AG04450 (cell line): ENCODE measurements at regions not wholly inside any gene's neighbourhood (a gene's known extent, or its start where the extent isn't known, plus 50 kb on each side); places are given as distances from the start of the nearest gene placed in this dataset.

ENCODE experiments used
- CTCF ChIA-PET: fragments of 300-600, 350-600 bp; formaldehyde crosslinking; extraction: SDS; loops from one replicate; lab custom pipeline; 2022; ENCODE audit warnings: antibody characterized with exemption, inconsistent platforms; lab: Charles Lee
- POLR2A ChIA-PET: fragments of 350-600 bp; formaldehyde crosslinking; extraction: SDS; loops from one replicate; lab custom pipeline; 2021; ENCODE audit warnings: antibody characterized with exemption, inconsistent platforms; lab: Yijun Ruan, JAX
- DNase-seq: peaks from one replicate; pipeline ENCODE4 v3.0.0-alpha.2; 2011; ENCODE audit warnings: low read depth, low spot score
- H3K27ac ChIP-seq: one replicate; pipeline ENCODE4 v1.5.1; 2012; ENCODE audit warnings: low read depth, low read length, control low read depth
- H3K27me3 ChIP-seq: one replicate; pipeline ENCODE4 v1.6.0; 2012; ENCODE audit warnings: low read length; ENCODE audit not compliant: control insufficient read depth, insufficient read depth
- H3K4me3 ChIP-seq: 2 replicates; pipeline ENCODE4 v1.5.1; 2011; ENCODE audit warnings: mild to moderate bottlenecking, low read depth, low read length, control low read depth
- H3K9me3 ChIP-seq: 2 replicates; pipeline ENCODE4 v1.5.1; 2012; ENCODE audit warnings: low read length; ENCODE audit not compliant: control insufficient read depth, insufficient read depth
- CTCF ChIP-seq: IDR thresholded peaks from 2 replicates; pipeline ENCODE4 v1.5.1; 2011; ENCODE audit warnings: low read depth, low read length, control low read depth, inconsistent platforms

DNA sequence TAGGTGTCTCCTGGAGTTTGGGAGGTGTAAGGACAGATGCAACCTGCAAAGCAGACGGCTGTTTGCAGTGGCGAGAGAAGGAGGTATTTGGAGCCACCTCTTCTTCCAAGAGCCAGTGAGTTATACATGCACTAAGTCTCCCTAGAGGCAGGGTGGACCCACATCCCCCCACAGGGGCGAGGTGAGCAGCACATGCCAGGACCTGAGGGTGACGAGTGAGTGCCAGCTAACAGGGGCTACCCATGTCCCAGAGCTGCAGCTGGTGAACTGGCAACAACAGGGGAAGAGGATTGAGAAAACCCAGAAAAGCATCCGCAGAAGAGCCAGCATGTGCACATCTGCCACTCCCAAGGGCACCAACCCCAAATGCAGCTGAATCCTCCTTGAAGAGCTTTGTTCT is 95.1 kb downstream of the CD83 start:
- Histone ChIP-seq H3K9me3 (no peaks in the 10 kb centered on the region), H3K4me3 (no peak overlapping the region), H3K27ac (no peak overlapping the region), H3K27me3 (no peaks in the 10 kb centered on the region)
- no peak for TF ChIP-seq CTCF
- ChIA-PET POLR2A (no interaction called here), CTCF (interaction anchor here (0.6 kb wide), 1 partner anchor 1048 kb away, joined by 3 read pairs; no protein-coding TSS in a partner anchor)
- DNase-seq = no peak

GRCh38 chr6:14216946-14217684 is 99.5 kb downstream of the CD83 start:
- ChIA-PET CTCF (interaction anchor here (0.6 kb wide), 1 partner anchor 297 kb away, joined by 5 read pairs; no protein-coding TSS in a partner anchor), POLR2A (interaction anchor here (0.6 to 1.0 kb wide), 4 partner anchors 12 to 847 kb away, joined by 3 to 9 read pairs (median 3); no protein-coding TSS in a partner anchor)
- DNase-seq = peak; percentile 82
- Histone ChIP-seq H3K9me3 (no peaks in the 10 kb centered on the region), H3K27me3 (no peaks in the 10 kb centered on the region), H3K27ac (peak overlapping the region; percentile 62), H3K4me3 (no peak overlapping the region)
- TF ChIP-seq CTCF = no peak

DNA sequence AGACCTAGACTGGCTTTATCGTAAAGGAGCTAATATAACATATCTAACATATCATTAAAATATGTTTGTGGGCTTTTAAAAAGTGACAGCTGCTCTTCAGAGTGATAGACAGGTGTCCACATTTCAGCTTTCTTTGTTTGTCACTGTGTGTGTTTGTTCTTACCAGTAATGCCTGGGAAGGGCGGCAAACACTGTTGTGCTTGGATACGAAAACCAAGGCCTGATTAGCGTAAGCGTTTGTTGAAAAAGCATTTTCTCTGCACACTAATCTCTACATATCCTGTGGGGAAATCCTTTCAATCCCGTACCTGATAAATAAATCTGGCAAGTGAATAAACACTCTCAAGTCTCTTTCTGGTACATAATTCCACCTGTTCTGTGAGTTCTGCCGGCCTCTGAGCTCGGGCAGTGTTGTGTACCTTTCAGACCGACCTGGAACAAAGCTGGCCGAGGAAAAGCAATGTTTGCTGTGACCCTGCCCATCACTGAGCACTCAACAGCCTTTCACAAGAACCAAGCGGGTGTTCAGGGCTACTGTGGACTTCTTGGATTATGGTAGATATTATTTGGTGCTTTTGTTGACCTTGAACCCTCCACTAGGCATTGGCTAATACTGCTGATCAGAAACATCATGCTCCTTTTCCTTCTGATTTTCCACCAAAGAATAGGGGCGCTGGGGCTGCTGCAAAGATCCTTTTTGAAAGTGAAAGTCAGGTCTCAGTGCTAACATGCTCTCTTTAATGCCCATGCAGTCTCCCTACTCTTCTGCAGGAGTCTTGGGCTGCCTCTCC is 100.4 kb downstream of the CD83 start:
- CTCF ChIA-PET = no interaction called here
- H3K9me3 ChIP-seq = no peaks in the 10 kb centered on the region
- no peak overlapping the region for H3K27ac ChIP-seq
- POLR2A ChIA-PET = no interaction called here
- no peak for TF ChIP-seq CTCF
- no peak overlapping the region for H3K4me3 ChIP-seq
- no peak for DNase-seq
- H3K27me3 ChIP-seq = no peaks in the 10 kb centered on the region

DNA sequence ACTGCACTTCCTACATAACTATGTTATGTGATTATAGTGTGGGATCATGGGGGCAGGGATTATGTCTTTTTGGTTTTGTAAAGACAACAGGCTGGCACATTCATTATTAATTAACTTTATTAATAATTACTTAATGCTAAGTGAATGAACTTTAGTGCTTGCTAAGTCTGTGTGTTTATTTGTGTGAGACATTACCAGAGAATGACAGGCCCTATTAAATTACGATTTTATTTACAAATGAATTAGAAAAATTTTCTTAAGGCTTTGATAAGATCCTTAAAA is 100.9 kb downstream of the CD83 start:
- Histone ChIP-seq H3K27me3 (no peaks in the 10 kb centered on the region), H3K9me3 (no peaks in the 10 kb centered on the region), H3K27ac (no peak overlapping the region), H3K4me3 (no peak overlapping the region)
- TF ChIP-seq CTCF = no peak
- POLR2A ChIA-PET = no interaction called here
- CTCF ChIA-PET = no interaction called here
- no peak for DNase-seq
